HCT116 (cell line): ENCODE measurements at regions not wholly inside any gene's neighbourhood (a gene's known extent, or its start where the extent isn't known, plus 50 kb on each side); places are given as distances from the start of the nearest gene placed in this dataset.

Source experiments
- ATAC-seq: fragments of 200-7000 bp; cut with Tn5 transposase; 2 replicates; pipeline ENCODE4 v1.9.1; 2020; ENCODE audit warnings: mild to moderate bottlenecking, moderate library complexity
- BruUV-seq: library from RNA; stranded (reverse); fragments of 400-500 nt; replicated peaks from 2 replicates; lab custom pipeline; 2021; lab: Mats Ljungman, UMichigan
- CTCF ChIA-PET: fragments of 300-600 bp; sonication (Branson Sonifier 250); formaldehyde crosslinking; loops from one replicate; lab custom pipeline; 2021; ENCODE audit warnings: antibody characterized with exemption; lab: Charles Lee
- POLR2A ChIA-PET: fragments of 300-600, 350-600 bp; sonication (Branson Sonifier 250); formaldehyde crosslinking; loops from one replicate; lab custom pipeline; 2021; ENCODE audit warnings: antibody characterized with exemption; lab: Charles Lee
- RAD21 ChIA-PET, 2 experiments: fragments of 300-600 bp; sonication (Branson Sonifier 250); formaldehyde crosslinking; loops; one replicate each; lab custom pipeline; 2023; ENCODE audit warnings: low total read pairs in 2 of 2; ENCODE audit not compliant: uncharacterized antibody in 2 of 2, unreplicated experiment in 2 of 2, low non-redundant PET in 1 of 2; lab: Charles Lee
- DNase-seq: peaks from one replicate; pipeline ENCODE4 v3.0.0-alpha.2; 2010; ENCODE audit warnings: low read depth, low spot score
- H2AFZ ChIP-seq: fragments of 200-600 bp; shearing (Covaris generic), sonication (generic); 2 replicates; pipeline ENCODE4 v1.6.1; 2017; ENCODE audit warnings: low read depth, mixed run types, mixed read lengths, antibody characterized with exemption, low read length; ENCODE audit not compliant: poor library complexity, severe bottlenecking
- H3K27ac ChIP-seq: 2 replicates; pipeline ENCODE4 v1.5.1; 2012; ENCODE audit warnings: low read depth, low read length
- H3K27me3 ChIP-seq: fragments of 200-600 bp; sonication (generic); 2 replicates; pipeline ENCODE4 v1.6.1; 2016; ENCODE audit warnings: mixed run types, low read length, mixed read lengths; ENCODE audit not compliant: insufficient read depth
- H3K36me3 ChIP-seq, 2 experiments: fragments of 200-500 bp in 1 of 2; fragments of 200-600 bp in 1 of 2; sonication (Bioruptor generic) in 1 of 2; sonication (generic) in 1 of 2; 2 replicates each; pipeline versions ENCODE4 v1.5.1 to v1.6.1; 2014 to 2016; ENCODE audit warnings: low read length in 2 of 2, inconsistent platforms in 1 of 2, mixed read lengths in 1 of 2, mixed run types in 1 of 2; ENCODE audit not compliant: insufficient read depth in 2 of 2, control insufficient read depth in 1 of 2
- H3K4me1 ChIP-seq, 2 experiments: fragments of 200-600 bp in 1 of 2; sonication (generic) in 1 of 2; 2 replicates each; pipeline versions ENCODE4 v1.5.1 to v1.6.1; 2012 to 2017; ENCODE audit warnings: low read length in 2 of 2, inconsistent platforms in 1 of 2, mild to moderate bottlenecking in 1 of 2, mixed read lengths in 1 of 2, mixed run types in 1 of 2, moderate library complexity in 1 of 2; ENCODE audit not compliant: insufficient read depth in 2 of 2, control insufficient read depth in 1 of 2
- H3K4me2 ChIP-seq: fragments of 200-600 bp; sonication (generic); 2 replicates; pipeline ENCODE4 v1.6.1; 2017; ENCODE audit warnings: mixed run types, low read length, mixed read lengths
- H3K4me3 ChIP-seq, 2 experiments: fragments of 200-600 bp in 1 of 2; sonication (generic) in 1 of 2; replicated peaks in 1 of 2; 2 replicates each; pipeline ENCODE4 v1.5.1; 2011 to 2016; ENCODE audit warnings: low read length in 2 of 2, control low read depth in 1 of 2, low read depth in 1 of 2, mild to moderate bottlenecking in 1 of 2, mixed read lengths in 1 of 2, mixed run types in 1 of 2
- H3K79me2 ChIP-seq: fragments of 200-600 bp; sonication (generic); 2 replicates; pipeline ENCODE4 v1.6.1; 2017; ENCODE audit warnings: mild to moderate bottlenecking, mixed run types, low read length, moderate library complexity, mixed read lengths; ENCODE audit not compliant: insufficient read depth
- H3K9ac ChIP-seq: fragments of 200-600 bp; sonication (generic); 2 replicates; pipeline ENCODE4 v1.6.1; 2016; ENCODE audit warnings: low read length, mixed read lengths
- H3K9me2 ChIP-seq: fragments of 200-600 bp; sonication (generic), shearing (Covaris generic); 2 replicates; pipeline ENCODE4 v1.6.1; 2017; ENCODE audit warnings: mixed run types, mild to moderate bottlenecking, moderate library complexity; ENCODE audit not compliant: insufficient read depth
- H3K9me3 ChIP-seq, 2 experiments: fragments of 200-500 bp in 1 of 2; fragments of 200-600 bp in 1 of 2; sonication (Bioruptor generic) in 1 of 2; sonication (generic) in 1 of 2; 2 replicates each; pipeline ENCODE4 v1.6.1; 2014 to 2017; ENCODE audit warnings: low read length in 2 of 2, mixed read lengths in 2 of 2, inconsistent platforms in 1 of 2, low read depth in 1 of 2, mild to moderate bottlenecking in 1 of 2, mixed run types in 1 of 2, moderate library complexity in 1 of 2; ENCODE audit not compliant: control insufficient read depth in 1 of 2, insufficient read depth in 1 of 2
- H4K20me1 ChIP-seq: fragments of 200-600 bp; sonication (generic), shearing (Covaris generic); 2 replicates; pipeline ENCODE4 v1.6.1; 2017; ENCODE audit warnings: mixed run types, mild to moderate bottlenecking, moderate library complexity; ENCODE audit not compliant: insufficient read depth
- CEBPB ChIP-seq: IDR thresholded peaks from 2 replicates; pipeline ENCODE4 v1.6.1; 2012; ENCODE audit warnings: low read depth
- EGR1 ChIP-seq: IDR thresholded peaks from 2 replicates; pipeline ENCODE4 v1.6.1; 2012; ENCODE audit warnings: low read depth
- MAX ChIP-seq: IDR thresholded peaks from 2 replicates; pipeline ENCODE4 v1.6.1; 2012
- RAD21 ChIP-seq: IDR thresholded peaks from 2 replicates; pipeline ENCODE4 v1.6.1; 2012; ENCODE audit warnings: low read depth, mild to moderate bottlenecking
- ZNF274 ChIP-seq: fragments of 200-500 bp; sonication (Bioruptor generic); IDR thresholded peaks from 2 replicates; pipeline ENCODE4 v1.6.1; 2014; ENCODE audit warnings: mild to moderate bottlenecking, low read depth, low read length, inconsistent platforms
- intact Hi-C: fragments of 100-400 bp; cut with micrococcal nuclease; formaldehyde crosslinking; loops from 2 replicates; pipeline ENCODE4 v1.10.0; 2022

- H3K4me1 ChIP-seq = no peaks in the 10 kb centered on the region
- no peaks in the 10 kb centered on the region for H3K9me3 ChIP-seq
- no peak overlapping the region for H3K27ac ChIP-seq
- no TSS peak for BruUV-seq
- H3K9me2 ChIP-seq = no peaks in the 10 kb centered on the region
- CTCF ChIA-PET = no interaction called here
- DNase-seq = no peak
- no peaks in the 10 kb centered on the region for H3K79me2 ChIP-seq
- POLR2A ChIA-PET = no interaction called here
- ATAC-seq = no peak
- no peak overlapping the region for H3K4me3 ChIP-seq
- H2AFZ ChIP-seq = no peak overlapping the region
- no peaks in the 10 kb centered on the region for H3K36me3 ChIP-seq
- no peaks in the 10 kb centered on the region for H3K27me3 ChIP-seq
- H3K4me2 ChIP-seq = no peak overlapping the region
- H3K9ac ChIP-seq = no peak overlapping the region
- H4K20me1 ChIP-seq = no peaks in the 10 kb centered on the region
- TF ChIP-seq MAX = no peak
- TF ChIP-seq ZNF274 = no peak
- RAD21 ChIA-PET = no interaction called here
- intact Hi-C loops = no loop called here
Observed at GRCh38 chr3:104951426-104951825, 415.3 kb upstream of the ALCAM start.

- Histone ChIP-seq H3K79me2 (no peaks in the 10 kb centered on the region), H3K9me3 (no peaks in the 10 kb centered on the region), H2AFZ (no peak overlapping the region), H3K4me1 (no peaks in the 10 kb centered on the region), H3K27ac (no peak overlapping the region)
- CTCF ChIA-PET = no interaction called here
- BruUV-seq = no TSS peak
- no peak for TF ChIP-seq RAD21
- TF ChIP-seq EGR1 = no peak
- no peak for TF ChIP-seq CEBPB
- TF ChIP-seq, all 23 proteins: peak for 0
- Histone ChIP-seq H3K36me3 (no peaks in the 10 kb centered on the region), H3K9me2 (no peaks in the 10 kb centered on the region), H3K4me3 (no peak overlapping the region), H3K4me2 (no peak overlapping the region), H3K9ac (no peak overlapping the region), H3K27me3 (no peaks in the 10 kb centered on the region), H4K20me1 (no peaks in the 10 kb centered on the region)
- ChIA-PET RAD21 (no interaction called here), POLR2A (no interaction called here)
- ATAC-seq = no peak
- intact Hi-C loops = no loop called here
- no peak for DNase-seq
Observed at GRCh38 chr3:104952146-104952972, 414.4 kb upstream of the ALCAM start.
